HG02885 (cell line): ENCODE measurements at regions not wholly inside any gene's neighbourhood (a gene's known extent, or its start where the extent isn't known, plus 50 kb on each side); places are given as distances from the start of the nearest gene placed in this dataset.

Experiments used
- ATAC-seq: cut with Tn5 transposase; IDR thresholded peaks from one replicate; pipeline ENCODE4 v1.9.1; 2021; ENCODE audit warnings: mild to moderate bottlenecking; ENCODE audit not compliant: unreplicated experiment, poor library complexity

GRCh38 chr5:174392892-174393291 lies 331.5 kb upstream of the MSX2 start:
- ATAC-seq = no peak

GRCh38 chr5:174396541-174396940 lies 327.8 kb upstream of the MSX2 start:
- ATAC-seq = no peak

GRCh38 chr5:174397206-174397605 lies 327.2 kb upstream of the MSX2 start:
- no peak for ATAC-seq

- ATAC-seq = no peak
These were observed 326.2 kb upstream of the MSX2 start for GRCh38 chr5:174398171-174398570.

- no peak for ATAC-seq
These were observed 325.0 kb upstream of the MSX2 start for GRCh38 chr5:174399411-174399810.

GRCh38 chr5:174400461-174400860 lies 323.9 kb upstream of the MSX2 start:
- ATAC-seq = no peak

- ATAC-seq = no peak
These were observed 322.6 kb upstream of the MSX2 start for GRCh38 chr5:174401793-174402192.

GRCh38 chr5:174402222-174402812 lies 322.1 kb upstream of the MSX2 start:
- ATAC-seq = no peak

GRCh38 chr5:174404848-174405247 lies 319.5 kb upstream of the MSX2 start:
- ATAC-seq = no peak

- no peak for ATAC-seq
These were observed 315.3 kb upstream of the MSX2 start for GRCh38 chr5:174409070-174409469.

- no peak for ATAC-seq
These were observed 314.4 kb upstream of the MSX2 start for GRCh38 chr5:174409971-174410370.

GRCh38 chr5:174410716-174411478 lies 313.5 kb upstream of the MSX2 start:
- ATAC-seq = no peak

GRCh38 chr5:174411479-174411819 lies 312.9 kb upstream of the MSX2 start:
- no peak for ATAC-seq

- no peak for ATAC-seq
These were observed 312.0 kb upstream of the MSX2 start for GRCh38 chr5:174412374-174412773.

GRCh38 chr5:174412941-174413340 lies 311.4 kb upstream of the MSX2 start:
- no peak for ATAC-seq

- no peak for ATAC-seq
These were observed 310.6 kb upstream of the MSX2 start for GRCh38 chr5:174413567-174414314.

- no peak for ATAC-seq
These were observed 310.1 kb upstream of the MSX2 start for GRCh38 chr5:174414315-174414710.

GRCh38 chr5:174418809-174419539 lies 305.4 kb upstream of the MSX2 start:
- peak; percentile 22 for ATAC-seq

GRCh38 chr5:174419540-174420132 lies 304.7 kb upstream of the MSX2 start:
- peak; percentile 68 for ATAC-seq

GRCh38 chr5:174420651-174421407 lies 303.6 kb upstream of the MSX2 start:
- no peak for ATAC-seq
